ENCODE measurements at regions not wholly inside any gene's neighbourhood (a gene's known extent, or its start where the extent isn't known, plus 50 kb on each side); places are given as distances from the start of the nearest gene placed in this dataset.

GRCh38 chr1:8112611-8113261 is 86.6 kb upstream of the ERRFI1 start:
- DNase-seq, result no peak

GRCh38 chr1:8111560-8111959 is 85.5 kb upstream of the ERRFI1 start:
- DNase-seq, result no peak

DNA sequence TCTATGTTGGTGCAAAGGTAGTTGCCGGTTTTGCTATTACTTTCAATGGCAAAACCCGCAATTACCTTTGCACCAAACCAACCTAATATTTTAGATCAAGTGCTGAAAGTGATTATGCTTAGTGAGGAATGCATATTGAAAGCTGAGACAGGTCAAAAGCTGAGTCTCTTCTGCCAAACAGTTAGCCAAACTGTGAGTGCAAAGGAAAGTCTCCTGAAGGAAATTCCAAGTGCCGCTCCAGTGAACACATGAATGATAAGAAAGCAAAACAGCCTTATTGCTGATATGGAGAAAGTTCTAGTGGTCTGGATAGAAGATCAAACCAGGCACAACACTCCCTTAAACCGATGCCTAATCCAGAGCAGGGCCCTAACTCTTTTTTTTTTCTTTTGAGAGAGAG is 83.1 kb upstream of the ERRFI1 start:
- DNase-seq, result no peak

DNA sequence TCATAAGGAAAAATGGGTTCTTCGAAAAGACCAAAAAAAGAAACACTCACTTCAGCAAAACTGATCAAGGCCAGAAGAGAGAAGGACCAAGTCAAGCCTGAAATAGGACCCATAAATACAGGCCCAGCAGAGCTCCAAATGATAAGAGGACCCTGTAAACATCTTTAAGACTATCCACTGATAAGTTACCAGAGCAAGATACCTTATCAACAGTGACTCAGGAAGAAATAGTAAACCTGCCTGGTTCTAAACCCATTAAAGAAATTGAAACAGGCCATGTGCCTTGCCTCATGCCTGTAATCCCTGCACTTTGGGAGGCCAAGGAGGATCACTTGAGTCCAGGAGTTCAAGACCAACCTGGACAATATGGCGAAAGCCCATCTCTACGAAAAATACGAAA is 81.8 kb upstream of the ERRFI1 start:
- no peak for DNase-seq

DNA sequence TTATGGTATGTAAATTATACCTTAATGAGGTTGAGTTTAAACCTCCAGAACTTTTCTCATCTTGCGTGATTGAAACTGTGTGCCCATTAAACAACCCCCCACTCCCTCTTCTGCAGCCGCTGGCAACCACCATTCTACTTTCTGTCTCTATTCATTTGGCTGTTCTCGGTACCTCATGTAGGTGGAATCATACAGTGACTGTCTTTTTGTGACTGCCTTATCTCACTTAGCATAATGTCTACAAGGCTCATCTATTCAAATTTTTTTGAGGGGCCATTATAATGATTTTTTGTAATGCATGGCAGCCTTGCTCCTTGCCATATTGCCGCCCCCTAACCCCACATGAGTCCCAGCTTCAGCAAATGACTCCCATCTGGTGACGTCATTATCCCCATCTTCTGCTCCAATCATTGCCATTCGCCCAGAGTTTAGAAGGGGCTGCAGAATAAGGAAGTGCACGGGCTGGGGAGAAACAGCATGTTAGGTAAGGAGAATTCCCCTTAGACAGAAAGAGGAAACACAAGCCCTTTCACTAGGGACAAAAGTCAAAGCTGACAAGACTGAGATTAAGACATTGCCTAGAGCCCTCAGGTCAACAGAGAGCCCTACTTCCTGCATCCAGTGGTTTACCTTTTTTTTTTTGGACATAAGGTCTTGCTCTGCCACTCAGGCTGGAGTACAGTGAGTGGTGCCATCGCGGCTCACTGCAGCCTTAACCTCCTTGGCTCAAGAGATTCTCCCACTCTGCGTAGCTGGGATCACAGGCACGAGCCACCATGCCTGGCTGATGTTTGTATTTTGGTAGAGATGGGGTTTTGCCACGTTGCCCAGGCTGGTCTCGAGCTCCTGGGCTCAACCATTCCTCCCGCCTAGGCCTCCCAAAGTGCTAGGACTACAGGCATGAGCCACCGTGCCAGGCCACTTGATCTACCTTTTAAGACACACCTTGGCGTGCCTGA is 78.4 kb upstream of the ERRFI1 start:
- DNase-seq, result no peak

GRCh38 chr1:8097908-8098307 is 71.8 kb upstream of the ERRFI1 start:
- DNase-seq, result no peak

- DNase-seq, result no peak
These were observed 71.1 kb upstream of the ERRFI1 start for GRCh38 chr1:8097077-8097799.

GRCh38 chr1:8096105-8097011 is 70.2 kb upstream of the ERRFI1 start:
- DNase-seq, result no peak

GRCh38 chr1:8095584-8095983 is 69.5 kb upstream of the ERRFI1 start:
- no peak for DNase-seq

GRCh38 chr1:8094481-8095241 is 68.6 kb upstream of the ERRFI1 start:
- DNase-seq, result no peak

- DNase-seq, result no peak
These were observed 67.3 kb upstream of the ERRFI1 start for GRCh38 chr1:8093221-8093980.

DNA sequence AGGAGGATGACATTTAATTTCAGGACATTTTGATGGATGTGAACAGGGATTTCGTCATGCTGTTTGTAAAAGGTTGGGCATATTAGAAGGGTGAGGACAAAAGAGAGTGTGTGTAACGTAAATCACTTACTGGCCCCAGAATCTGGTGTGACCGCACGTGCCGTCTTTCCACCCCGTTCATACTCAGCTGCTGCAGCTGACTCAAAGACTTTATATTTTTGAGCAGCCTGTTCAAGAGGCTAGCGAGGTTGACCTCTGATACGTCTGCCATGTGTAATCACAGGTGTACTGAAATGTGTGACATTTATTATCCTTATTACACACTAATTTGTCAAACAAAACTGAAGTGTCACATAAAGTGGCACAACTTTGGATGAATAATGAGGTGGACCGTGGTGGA is 66.5 kb upstream of the ERRFI1 start:
- no peak for DNase-seq

DNA sequence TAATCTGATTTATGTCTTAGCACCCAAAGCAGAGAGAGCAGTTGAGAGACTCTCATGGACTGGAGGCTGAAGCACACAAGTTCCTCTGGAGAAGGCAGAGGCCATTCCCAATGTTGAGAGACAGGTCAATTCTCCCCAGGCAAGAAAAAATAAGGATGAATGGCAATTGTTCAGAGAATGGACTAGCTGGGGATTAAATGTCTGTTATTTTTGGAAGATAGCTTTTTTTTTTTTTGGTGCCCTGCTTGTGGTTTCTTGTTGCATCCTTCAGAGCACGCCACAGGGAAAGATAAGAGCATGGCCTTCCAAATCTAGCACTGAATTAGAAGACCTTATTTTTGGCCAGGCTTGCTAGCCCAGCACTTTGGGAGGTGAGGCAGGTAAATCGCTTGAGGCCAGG is 65.6 kb upstream of the ERRFI1 start:
- no peak for DNase-seq

GRCh38 chr1:8090241-8090702 is 64.2 kb upstream of the ERRFI1 start:
- DNase-seq, result no peak

DNA sequence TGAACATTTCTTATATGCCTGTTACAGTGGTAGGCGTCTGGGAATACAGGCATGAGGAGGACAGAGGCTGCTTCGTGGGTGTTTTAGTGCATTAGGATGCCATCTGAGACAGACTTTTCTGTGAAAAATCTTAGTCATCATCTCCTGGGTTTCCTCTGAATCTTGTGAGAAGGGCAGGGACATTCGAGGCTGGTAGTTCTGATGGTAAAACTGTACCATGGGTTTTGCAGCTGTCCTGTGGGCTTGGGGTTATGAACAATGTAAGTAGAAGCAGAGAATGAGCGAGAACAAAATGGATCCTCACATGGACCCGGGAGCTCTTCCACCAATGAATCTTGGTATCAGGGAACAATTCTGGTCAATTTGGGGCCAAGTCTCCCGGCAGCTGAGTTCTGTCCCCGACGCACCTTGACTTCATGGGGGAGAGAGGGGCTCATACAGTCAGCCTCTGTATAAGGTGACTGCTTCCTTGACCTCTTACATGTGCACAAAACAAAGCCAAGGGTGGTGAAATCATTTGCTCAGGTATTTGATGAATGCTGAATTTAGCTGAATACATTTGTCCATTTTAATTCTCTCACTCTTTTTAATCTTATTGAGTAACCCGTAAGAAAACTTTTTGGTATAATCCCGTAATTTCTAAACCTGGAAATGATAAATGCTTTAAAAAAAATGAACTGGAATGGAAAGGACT is 63.6 kb upstream of the ERRFI1 start:
- DNase-seq, result no peak

DNA sequence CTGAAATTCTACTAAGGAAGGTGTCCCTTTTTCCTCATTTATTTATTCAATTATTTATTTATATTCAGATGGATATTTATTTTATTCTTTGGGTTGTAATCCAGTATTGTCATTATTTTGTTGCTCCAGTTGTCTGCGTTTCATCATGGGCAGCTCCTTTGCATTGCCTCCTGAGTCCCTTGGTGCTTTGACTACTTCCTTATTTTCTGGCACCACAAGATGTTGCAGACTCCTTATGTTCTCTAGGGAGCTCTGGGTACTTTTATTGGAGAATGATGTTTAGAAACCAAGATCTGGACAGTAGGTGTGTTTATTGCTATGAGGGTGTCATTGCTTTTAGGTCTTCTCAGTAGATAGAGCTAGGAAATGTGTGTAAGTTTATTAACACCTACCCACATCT is 59.9 kb upstream of the ERRFI1 start:
- no peak for DNase-seq

- DNase-seq, result no peak
These were observed 58.8 kb upstream of the ERRFI1 start for GRCh38 chr1:8084913-8085312.

- DNase-seq, result no peak
These were observed 57.8 kb upstream of the ERRFI1 start for GRCh38 chr1:8083739-8084484.

DNA sequence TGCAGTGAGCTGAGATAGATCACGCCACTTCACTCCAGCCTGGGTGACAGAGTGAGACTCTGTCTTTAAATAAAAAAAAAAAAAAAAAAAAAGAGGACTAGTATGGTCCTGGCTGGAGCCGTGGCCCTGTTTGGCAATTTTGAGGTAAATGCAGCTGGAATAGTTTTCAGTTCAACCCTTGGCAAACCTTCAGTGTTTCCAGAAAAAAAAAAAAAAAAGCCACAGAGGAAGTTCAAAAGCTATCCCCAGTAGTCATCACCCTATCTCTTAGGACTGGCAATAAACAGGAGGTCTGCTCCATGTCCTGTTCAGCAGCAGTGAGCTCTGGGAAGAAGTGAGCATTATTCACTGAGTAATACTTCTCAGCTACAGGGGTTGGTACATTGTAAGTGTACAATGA is 56.8 kb upstream of the ERRFI1 start:
- DNase-seq, result no peak
